Activated T-helper 1 cell treated with Interleukin-2 at 50 U/mL for 16 hours (primary cell): ENCODE measurements at regions not wholly inside any gene's neighbourhood (a gene's known extent, or its start where the extent isn't known, plus 50 kb on each side); places are given as distances from the start of the nearest gene placed in this dataset.
"Not testable (repeated sequence)": the region's sequence is repeated elsewhere in the genome, so short reads cannot be mapped to it uniquely, and the experiment has no call there.

Experiments used
- DNase-seq: peaks from one replicate; pipeline ENCODE4 v3.0.0-alpha.2; 2020; ENCODE audit warnings: low read depth

- DNase-seq: no peak
Measured at GRCh38 chr7:16089191-16089590, 332.1 kb downstream of the CRPPA start.

GRCh38 chr7:16086743-16087142 lies 334.6 kb downstream of the CRPPA start:
- DNase-seq: no peak

- not testable (repeated sequence) for DNase-seq
Measured at GRCh38 chr7:16085780-16086179, 335.6 kb downstream of the CRPPA start.

GRCh38 chr7:16084875-16085274 lies 336.5 kb downstream of the CRPPA start:
- DNase-seq: no peak

GRCh38 chr7:16084370-16084769 lies 337.0 kb downstream of the CRPPA start:
- no peak for DNase-seq

GRCh38 chr7:16083931-16084330 lies 337.4 kb downstream of the CRPPA start:
- no peak for DNase-seq

DNA sequence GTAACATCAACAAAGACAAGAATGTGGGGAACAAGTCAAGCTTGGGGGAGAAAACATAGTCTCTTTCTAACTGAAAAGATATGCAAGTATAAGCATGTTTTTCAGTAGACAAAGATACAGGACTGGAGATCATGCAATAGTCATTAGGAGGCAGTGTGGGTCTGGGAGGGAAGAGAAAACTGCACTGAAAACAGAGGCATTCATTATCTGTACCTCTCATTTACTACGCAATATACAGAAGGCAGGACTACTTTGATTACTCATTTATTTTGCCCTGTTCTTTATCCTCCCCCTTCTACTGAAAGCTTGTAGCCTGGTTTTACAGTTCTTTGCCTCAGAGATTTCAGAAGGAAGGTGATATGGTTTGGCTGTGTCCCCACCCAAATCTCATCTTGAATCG lies 341.2 kb downstream of the CRPPA start:
- DNase-seq: no peak

DNA sequence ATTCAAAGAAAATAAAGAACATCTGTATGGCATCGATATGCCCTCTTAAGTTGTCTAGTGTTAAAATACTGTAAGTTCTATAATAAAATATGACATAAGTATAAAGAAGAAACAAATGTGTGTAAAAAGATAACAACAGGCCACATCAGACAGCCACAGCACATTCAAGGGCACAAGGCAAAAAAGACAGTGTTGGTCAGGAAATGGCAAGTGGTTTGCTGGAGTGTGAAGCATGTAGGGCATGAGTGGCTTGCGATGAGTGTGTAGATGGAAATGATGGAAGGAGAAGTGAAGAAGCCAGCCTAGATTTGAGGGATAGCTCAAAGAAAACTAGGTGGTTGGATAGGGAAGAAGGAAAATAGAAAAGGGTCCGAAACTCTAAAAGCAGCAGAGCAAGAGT lies 341.6 kb downstream of the CRPPA start:
- DNase-seq: no peak

GRCh38 chr7:16078076-16078952 lies 343.0 kb downstream of the CRPPA start:
- no peak for DNase-seq

DNA sequence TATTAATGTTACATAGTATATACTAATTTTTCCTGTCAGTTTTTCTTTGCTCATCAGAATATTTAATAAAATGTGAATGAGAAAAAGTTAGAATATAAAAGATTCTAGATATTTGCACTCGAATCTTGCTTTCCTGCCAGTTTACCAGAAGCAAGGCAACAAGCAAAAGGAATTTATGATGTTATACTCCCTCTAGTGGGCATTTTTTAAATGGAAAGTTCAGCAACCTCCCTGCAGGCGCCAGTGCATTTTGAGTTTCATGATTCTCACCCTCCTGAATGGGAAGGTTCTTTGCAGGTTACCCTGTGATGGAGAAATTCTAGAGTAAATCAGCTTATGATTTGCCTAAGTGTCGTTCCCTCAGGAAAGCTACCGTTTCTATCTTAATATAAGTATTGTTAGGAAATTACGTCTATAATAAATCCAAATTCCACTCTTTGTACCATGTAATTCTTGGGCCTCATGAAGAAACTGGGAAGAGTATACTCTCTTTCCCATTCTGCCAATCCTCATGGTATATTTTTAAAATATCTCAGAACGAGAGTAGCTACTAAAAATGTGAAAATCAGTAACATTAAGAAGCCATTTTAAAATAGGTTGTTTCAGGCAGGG lies 350.0 kb downstream of the CRPPA start:
- DNase-seq: no peak

DNA sequence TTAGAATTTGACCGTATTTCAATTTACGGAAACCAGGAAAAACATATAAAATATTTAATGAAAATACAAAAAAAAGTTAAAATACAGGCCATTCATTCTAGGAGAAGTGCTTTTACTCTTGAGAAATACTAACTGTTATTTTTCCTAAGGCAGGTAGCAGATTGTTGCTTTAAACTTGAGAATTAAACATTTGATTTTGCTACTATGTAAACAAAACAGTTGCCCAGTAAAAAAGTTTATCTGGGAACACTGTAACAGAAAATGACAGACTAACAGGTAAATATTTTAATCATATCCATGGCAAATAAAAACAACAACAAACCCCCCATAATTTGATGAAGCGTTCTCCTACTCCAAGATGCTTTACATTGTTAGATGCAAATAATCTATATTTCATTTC lies 350.5 kb downstream of the CRPPA start:
- no peak for DNase-seq

GRCh38 chr7:16069998-16070397 lies 351.3 kb downstream of the CRPPA start:
- no peak for DNase-seq

GRCh38 chr7:16068183-16068582 lies 353.2 kb downstream of the CRPPA start:
- no peak for DNase-seq

- DNase-seq: no peak
Measured at GRCh38 chr7:16067711-16068110, 353.6 kb downstream of the CRPPA start.

GRCh38 chr7:16066805-16067459 lies 354.4 kb downstream of the CRPPA start:
- DNase-seq: no peak

DNA sequence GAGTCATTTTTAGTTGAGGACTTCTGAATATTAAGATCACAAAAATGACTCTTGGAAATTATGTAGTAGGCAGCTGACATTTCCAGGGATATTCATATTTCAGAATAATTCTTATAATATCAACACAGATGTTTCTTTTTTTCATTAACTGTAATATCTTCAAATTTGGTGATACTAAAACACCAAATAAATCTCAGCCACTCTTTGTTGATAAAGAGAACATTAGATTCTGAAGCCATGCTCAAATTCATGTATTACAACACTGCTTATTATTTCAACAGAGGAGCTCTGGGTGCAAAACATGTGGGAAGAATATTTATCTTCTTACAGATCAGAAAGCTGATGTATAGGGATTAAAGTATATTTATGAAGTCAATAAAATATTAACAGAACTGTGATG lies 355.4 kb downstream of the CRPPA start:
- no peak for DNase-seq

GRCh38 chr7:16063716-16064675 lies 357.3 kb downstream of the CRPPA start:
- no peak for DNase-seq

DNA sequence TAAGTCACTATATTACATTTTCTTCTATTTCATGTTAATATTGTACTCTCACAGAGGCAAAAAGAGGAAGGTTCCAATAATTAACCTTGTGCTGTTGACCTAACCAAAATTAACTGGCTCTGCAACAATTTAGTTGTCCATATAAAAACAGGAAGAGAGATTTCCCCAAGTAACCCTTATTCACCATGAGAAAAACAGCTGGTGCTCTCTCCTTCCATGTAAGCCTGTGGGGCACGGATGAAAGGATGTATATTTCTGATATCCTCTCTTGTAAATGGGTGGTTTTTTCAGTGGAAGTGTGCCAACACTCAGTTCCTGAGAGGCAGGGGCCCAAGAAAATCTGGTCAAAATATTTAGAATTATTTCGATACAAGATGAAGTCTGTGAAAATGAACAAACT lies 358.1 kb downstream of the CRPPA start:
- DNase-seq: no peak

GRCh38 chr7:16062269-16062668 lies 359.1 kb downstream of the CRPPA start:
- DNase-seq: no peak

- no peak for DNase-seq
Measured at GRCh38 chr7:16061630-16062029, 359.7 kb downstream of the CRPPA start.

DNA sequence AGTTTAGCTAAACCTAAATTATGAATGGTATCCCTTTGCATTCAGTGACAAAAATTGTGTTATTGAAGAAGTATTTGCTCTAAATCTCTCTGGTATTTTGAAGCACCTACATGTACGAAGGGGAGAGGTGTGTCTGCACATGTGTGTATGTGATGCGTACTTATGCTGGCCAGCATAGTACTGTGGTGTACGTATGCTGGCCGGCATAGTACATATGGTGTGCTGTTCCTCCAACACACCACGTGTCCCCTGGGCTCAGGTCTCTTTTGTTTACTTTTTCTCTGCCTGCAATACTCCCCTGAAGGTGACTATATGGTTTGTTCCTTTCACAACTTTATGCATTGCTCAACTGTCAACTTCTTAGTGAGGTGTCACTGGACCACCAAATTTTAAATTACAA lies 360.3 kb downstream of the CRPPA start:
- no peak for DNase-seq

GRCh38 chr7:16060502-16060901 lies 360.8 kb downstream of the CRPPA start:
- DNase-seq: no peak
